Stimulated activated CD4-positive, alpha-beta T cell treated with anti-CD3 and anti-CD28 coated beads, Interleukin-1b, Interleukin-23, amount 100 ng/mL, for 24 hours (primary cell): ENCODE measurements at regions not wholly inside any gene's neighbourhood (a gene's known extent, or its start where the extent isn't known, plus 50 kb on each side); places are given as distances from the start of the nearest gene placed in this dataset.
"Not testable (repeated sequence)": the region's sequence is repeated elsewhere in the genome, so short reads cannot be mapped to it uniquely, and the experiment has no call there.

Experiments
- DNase-seq, 4 experiments: peaks; one replicate each; pipeline ENCODE4 v3.0.0-alpha.2; 2020; ENCODE audit warnings: low read depth in 4 of 4, low spot score in 1 of 4

DNA sequence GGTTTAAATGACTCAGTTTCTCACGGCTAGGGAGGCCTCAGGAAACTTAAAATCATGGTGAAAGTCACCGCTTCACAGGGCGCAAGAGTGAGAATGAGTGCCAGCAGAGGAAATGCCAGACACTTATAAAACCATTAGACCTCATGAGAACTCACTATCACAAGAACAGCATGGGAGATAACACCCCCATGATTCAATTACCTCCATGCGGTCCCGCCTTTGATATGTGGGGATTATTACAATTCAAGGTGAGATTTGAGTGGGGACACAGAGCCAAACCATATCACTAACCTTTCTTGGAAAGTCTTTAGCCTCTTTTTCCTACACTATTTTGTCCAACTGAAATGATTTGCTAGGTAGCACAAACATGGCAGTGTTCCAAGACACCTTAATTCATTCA is 533.9 kb upstream of the NUDT12 start:
- DNase-seq: no peak

DNA sequence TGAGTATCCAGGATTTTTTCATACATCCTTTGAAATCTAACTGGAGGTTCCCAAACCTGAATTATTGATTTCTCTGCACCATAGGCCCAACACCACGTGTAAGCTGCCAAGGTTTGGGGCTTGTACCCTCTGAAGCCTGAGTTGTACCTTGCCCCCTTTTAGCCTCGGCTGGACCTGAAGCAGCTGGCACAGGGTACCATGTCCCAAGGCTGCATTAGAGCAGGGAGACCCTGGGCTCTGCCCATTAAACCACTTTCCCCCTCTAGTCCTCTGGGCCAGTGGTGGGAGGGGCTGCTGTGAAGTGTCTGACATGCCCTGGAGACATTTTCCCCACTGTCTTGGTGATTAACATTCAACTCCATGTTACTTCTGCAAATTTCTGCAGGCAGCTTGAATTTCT is 532.9 kb upstream of the NUDT12 start:
- no peak for DNase-seq

GRCh38 chr5:104088876-104089778 is 526.5 kb upstream of the NUDT12 start:
- no peak for DNase-seq

DNA sequence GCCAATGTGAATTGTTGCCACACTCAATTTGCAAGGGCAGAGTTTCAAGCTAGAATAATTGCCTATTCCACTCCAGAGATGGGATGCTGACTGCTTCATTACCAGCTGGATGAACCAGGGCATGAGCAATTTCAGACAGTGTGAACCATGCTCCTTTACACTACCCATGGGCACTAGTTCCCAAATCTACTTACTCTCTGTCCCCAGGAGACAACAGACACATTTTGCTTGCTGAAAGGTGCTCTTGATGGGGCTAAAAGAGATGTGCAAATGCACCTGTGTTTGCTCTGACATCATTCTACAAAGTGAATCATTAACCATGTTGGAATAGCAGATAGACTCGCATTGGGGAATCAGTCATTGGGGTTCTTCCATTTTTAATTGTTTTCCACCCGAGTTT is 522.3 kb upstream of the NUDT12 start:
- no peak for DNase-seq

DNA sequence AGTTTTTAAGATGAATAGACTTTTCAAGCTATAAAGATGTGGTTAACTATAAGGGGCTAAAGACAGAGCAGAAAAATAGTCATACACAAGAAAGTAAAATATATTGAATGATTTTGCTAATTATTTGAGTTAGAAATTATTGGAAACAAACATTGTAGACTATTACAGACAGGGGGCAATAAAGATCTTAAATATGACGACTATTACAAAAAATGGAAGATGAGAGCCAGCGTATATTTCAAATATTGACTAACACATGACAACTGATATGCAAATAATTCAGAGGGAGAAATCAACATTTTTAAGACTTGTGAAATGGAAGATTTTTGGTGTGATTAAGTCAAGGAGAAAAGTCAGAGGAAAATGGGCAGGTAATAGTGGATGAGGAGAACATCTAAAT is 520.2 kb upstream of the NUDT12 start:
- no peak for DNase-seq

- no peak for DNase-seq
Measured at GRCh38 chr5:104081232-104081631, 518.6 kb upstream of the NUDT12 start.

DNA sequence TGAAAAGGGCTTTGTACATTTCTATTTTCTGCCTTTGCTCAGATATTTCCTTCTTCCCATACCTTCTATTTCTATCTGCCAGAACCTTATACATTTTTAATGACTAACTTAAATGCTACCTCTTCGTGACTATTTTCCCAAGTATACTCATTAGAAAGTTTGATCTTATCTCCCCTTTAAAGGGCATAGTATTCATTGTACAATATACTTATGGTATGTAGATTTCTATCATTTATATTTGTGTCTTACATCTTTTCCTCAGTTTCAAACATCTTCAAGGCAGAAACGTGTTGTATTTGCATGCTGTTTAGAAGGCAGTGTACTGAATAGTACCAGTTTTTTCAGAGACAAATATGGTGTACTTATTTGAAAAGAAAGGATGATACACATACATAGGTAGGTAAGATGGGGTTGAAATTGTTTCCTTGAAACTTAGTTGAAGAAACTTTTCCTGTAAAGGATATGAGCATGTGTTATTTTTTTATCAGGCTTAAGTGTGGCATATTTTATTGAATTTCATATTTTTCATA is 518.1 kb upstream of the NUDT12 start:
- no peak for DNase-seq

- DNase-seq: not testable (repeated sequence)
Measured at GRCh38 chr5:104079861-104080645, 517.5 kb upstream of the NUDT12 start.

DNA sequence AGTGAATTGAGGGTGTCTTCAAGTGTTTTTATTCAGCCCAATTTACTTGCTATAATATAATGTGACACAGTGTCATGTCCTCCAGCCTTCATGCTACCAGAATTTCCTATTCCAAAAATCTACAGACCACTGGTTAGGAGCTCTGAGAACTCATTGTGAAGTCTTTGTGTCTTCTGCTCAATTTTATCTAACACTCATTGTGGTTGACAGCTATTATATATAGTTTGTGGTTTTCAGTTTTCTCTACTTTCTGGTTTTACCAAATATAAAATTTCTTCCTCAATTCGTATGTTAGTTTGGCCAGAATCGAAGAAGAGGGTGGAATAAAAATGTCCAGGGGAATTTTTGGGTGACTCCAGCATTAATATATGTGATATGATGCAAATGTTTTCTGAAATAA is 509.3 kb upstream of the NUDT12 start:
- DNase-seq: no peak

- DNase-seq: no peak
Measured at GRCh38 chr5:104062621-104063377, 500.2 kb upstream of the NUDT12 start.

DNA sequence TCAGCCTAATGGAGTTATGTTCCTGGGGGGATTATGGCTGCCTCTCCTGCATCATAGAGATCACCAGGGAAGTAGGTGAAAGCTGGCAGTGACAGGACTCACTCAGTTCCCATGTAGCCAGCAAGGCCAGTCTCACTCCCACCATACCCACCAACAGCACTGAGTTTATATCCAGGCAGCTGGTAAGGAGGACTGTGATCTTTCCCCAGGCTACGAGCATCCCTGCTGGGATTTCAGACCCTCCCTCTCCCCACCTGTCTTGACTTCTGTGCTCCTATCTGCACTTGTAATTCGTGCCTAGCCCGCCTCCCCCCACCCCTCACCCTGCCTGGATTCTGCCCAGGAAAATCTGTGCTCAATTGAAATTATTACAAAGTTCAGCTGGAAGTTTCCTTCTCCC is 499.1 kb upstream of the NUDT12 start:
- no peak for DNase-seq

- DNase-seq: no peak
Measured at GRCh38 chr5:104053353-104053649, 490.7 kb upstream of the NUDT12 start.

- no peak for DNase-seq
Measured at GRCh38 chr5:104052558-104053352, 490.2 kb upstream of the NUDT12 start.

- DNase-seq: no peak
Measured at GRCh38 chr5:104050436-104050835, 487.8 kb upstream of the NUDT12 start.

- no peak for DNase-seq
Measured at GRCh38 chr5:104049752-104050151, 487.2 kb upstream of the NUDT12 start.

GRCh38 chr5:104048231-104048630 is 485.6 kb upstream of the NUDT12 start:
- DNase-seq: no peak

GRCh38 chr5:104045987-104046386 is 483.4 kb upstream of the NUDT12 start:
- DNase-seq: no peak

DNA sequence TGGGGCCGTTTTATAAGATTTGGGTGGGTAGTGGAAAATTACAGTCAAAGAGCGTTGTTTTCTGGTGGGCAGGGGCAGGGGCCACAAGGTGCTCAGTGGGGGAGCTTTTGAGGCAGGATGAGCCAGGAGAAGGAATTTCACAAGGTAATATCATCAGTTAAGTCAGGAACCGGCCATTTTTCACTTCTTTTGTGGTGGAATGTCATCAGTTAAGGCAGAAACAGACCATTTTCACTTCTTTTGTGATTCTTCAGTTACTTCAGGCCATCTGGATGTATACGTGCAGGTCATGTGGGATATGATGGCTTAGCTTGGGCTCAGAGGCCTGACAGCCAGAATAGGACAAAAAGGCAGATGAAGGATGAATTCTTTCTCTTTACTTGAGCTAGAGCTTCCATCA is 477.3 kb upstream of the NUDT12 start:
- DNase-seq: not testable (repeated sequence)

- not testable (repeated sequence) for DNase-seq
Measured at GRCh38 chr5:104037136-104037535, 474.5 kb upstream of the NUDT12 start.

- DNase-seq: not testable (repeated sequence)
Measured at GRCh38 chr5:104033186-104033585, 470.6 kb upstream of the NUDT12 start.

- no peak for DNase-seq
Measured at GRCh38 chr5:104024538-104024937, 461.9 kb upstream of the NUDT12 start.
